ENCODE measurements at regions not wholly inside any gene's neighbourhood (a gene's known extent, or its start where the extent isn't known, plus 50 kb on each side); places are given as distances from the start of the nearest gene placed in this dataset.
"Not testable (repeated sequence)": the region's sequence is repeated elsewhere in the genome, so short reads cannot be mapped to it uniquely, and the experiment has no call there.

- no peaks in the 10 kb centered on the region for H3K4me1 ChIP-seq (ENCODE audit: control insufficient read depth, insufficient read depth, low read length)
- no peak overlapping the region for H3K9ac ChIP-seq (ENCODE audit: low read depth, low read length)
- H3K4me3 ChIP-seq (ENCODE audit: low read length): no peak overlapping the region
- H3K4me2 ChIP-seq (ENCODE audit: low read length): no peak overlapping the region
- H3K9me3 ChIP-seq (replicated peaks; ENCODE audit: low read length): no peaks in the 10 kb centered on the region
- no peaks in the 10 kb centered on the region for H3K27me3 ChIP-seq (ENCODE audit: control insufficient read depth, insufficient read depth, low read length)
- H3K36me3 ChIP-seq (ENCODE audit: insufficient read depth, low read length): no peaks in the 10 kb centered on the region
Measured at GRCh38 chr4:31259119-31259518, 539.0 kb downstream of the PCDH7 start.

DNA sequence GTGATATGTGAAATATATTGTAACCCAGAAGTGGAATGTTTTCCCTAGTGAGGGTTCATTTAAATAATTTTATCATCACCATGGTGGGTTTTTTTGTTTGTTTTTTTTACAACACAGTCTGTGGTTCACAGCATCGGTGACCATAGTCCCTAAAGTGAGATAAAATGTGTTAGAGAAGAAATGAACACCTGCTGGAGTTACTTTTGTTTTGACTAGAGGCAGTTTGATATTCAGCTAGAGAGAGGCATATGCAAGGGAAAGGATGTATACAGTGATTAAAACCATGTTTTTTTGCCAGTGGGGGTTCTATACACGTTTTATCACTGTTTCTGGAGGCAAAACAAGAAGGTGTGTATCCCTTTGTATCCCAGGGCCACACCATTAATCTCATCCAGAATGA, 541.5 kb downstream of the PCDH7 start:
- Histone ChIP-seq H3K4me1 (ENCODE audit: control insufficient read depth, insufficient read depth, low read length) (no peaks in the 10 kb centered on the region), H3K36me3 (ENCODE audit: insufficient read depth, low read length) (no peaks in the 10 kb centered on the region), H3K27me3 (ENCODE audit: control insufficient read depth, insufficient read depth, low read length) (no peaks in the 10 kb centered on the region), H3K4me2 (ENCODE audit: low read length) (no peak overlapping the region), H3K9me3 (replicated peaks; ENCODE audit: low read length) (no peaks in the 10 kb centered on the region), H3K9ac (ENCODE audit: low read depth, low read length) (no peak overlapping the region), H3K4me3 (ENCODE audit: low read length) (no peak overlapping the region)

DNA sequence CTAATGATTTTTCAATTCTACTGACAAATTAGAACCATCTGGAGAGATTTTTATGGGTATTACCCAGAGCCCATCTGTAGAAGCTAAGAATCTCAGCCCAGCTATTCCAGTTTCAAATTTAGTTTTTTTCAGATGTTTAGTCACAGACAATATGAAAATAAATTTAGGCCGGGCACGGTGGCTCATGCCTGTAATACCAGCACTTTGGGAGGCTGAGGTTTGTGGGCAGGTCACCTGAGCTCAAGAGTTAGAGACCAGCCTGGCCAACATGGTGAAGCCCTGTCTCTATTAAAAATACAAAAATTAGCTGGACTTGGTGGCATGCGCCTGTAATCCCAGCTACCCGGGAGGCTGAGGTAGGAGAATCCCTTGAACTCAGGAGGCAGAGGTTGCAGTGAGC, 545.9 kb downstream of the PCDH7 start:
- H3K4me3 ChIP-seq (ENCODE audit: low read length); H3K27me3 ChIP-seq (ENCODE audit: control insufficient read depth, insufficient read depth, low read length); H3K9ac ChIP-seq (ENCODE audit: low read depth, low read length); H3K36me3 ChIP-seq (ENCODE audit: insufficient read depth, low read length); H3K4me2 ChIP-seq (ENCODE audit: low read length); H3K4me1 ChIP-seq (ENCODE audit: control insufficient read depth, insufficient read depth, low read length); H3K9me3 ChIP-seq (replicated peaks; ENCODE audit: low read length): not testable (repeated sequence)

GRCh38 chr4:31272331-31273061, 552.3 kb downstream of the PCDH7 start:
- Histone ChIP-seq H3K27me3 (ENCODE audit: control insufficient read depth, insufficient read depth, low read length) (no peaks in the 10 kb centered on the region), H3K9me3 (replicated peaks; ENCODE audit: low read length) (no peaks in the 10 kb centered on the region), H3K36me3 (ENCODE audit: insufficient read depth, low read length) (no peaks in the 10 kb centered on the region), H3K4me1 (ENCODE audit: control insufficient read depth, insufficient read depth, low read length) (no peaks in the 10 kb centered on the region), H3K9ac (ENCODE audit: low read depth, low read length) (no peak overlapping the region), H3K4me3 (ENCODE audit: low read length) (no peak overlapping the region), H3K4me2 (ENCODE audit: low read length) (no peak overlapping the region)

GRCh38 chr4:31275906-31276305, 555.7 kb downstream of the PCDH7 start:
- Histone ChIP-seq H3K4me1 (ENCODE audit: control insufficient read depth, insufficient read depth, low read length) (no peaks in the 10 kb centered on the region), H3K4me2 (ENCODE audit: low read length) (no peak overlapping the region), H3K9me3 (replicated peaks; ENCODE audit: low read length) (no peaks in the 10 kb centered on the region), H3K4me3 (ENCODE audit: low read length) (no peak overlapping the region), H3K27me3 (ENCODE audit: control insufficient read depth, insufficient read depth, low read length) (no peaks in the 10 kb centered on the region), H3K9ac (ENCODE audit: low read depth, low read length) (no peak overlapping the region), H3K36me3 (ENCODE audit: insufficient read depth, low read length) (no peaks in the 10 kb centered on the region)

DNA sequence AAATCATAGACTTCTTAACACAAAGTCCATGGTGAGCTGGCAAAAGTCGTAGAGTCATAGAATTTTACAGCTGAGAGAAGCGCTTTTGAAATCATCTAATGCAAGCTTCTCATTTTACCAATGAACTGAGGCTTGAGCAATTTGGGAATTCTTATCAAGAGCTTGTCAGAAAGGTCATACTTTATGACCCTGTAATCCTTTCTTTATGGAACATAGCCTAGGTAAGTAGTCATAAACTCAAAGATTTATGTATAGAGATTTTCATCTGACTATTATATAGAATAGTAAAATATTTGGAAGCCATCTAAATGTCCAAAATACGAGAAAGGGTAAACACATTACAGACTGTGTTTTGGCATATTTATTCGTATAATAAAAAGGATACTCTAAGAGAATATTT, 563.5 kb downstream of the PCDH7 start:
- H3K9me3 ChIP-seq (replicated peaks; ENCODE audit: low read length): no peaks in the 10 kb centered on the region
- no peaks in the 10 kb centered on the region for H3K4me1 ChIP-seq (ENCODE audit: control insufficient read depth, insufficient read depth, low read length)
- H3K36me3 ChIP-seq (ENCODE audit: insufficient read depth, low read length): no peaks in the 10 kb centered on the region
- H3K9ac ChIP-seq (ENCODE audit: low read depth, low read length): no peak overlapping the region
- H3K4me3 ChIP-seq (ENCODE audit: low read length): no peak overlapping the region
- H3K27me3 ChIP-seq (ENCODE audit: control insufficient read depth, insufficient read depth, low read length): no peaks in the 10 kb centered on the region
- H3K4me2 ChIP-seq (ENCODE audit: low read length): no peak overlapping the region

DNA sequence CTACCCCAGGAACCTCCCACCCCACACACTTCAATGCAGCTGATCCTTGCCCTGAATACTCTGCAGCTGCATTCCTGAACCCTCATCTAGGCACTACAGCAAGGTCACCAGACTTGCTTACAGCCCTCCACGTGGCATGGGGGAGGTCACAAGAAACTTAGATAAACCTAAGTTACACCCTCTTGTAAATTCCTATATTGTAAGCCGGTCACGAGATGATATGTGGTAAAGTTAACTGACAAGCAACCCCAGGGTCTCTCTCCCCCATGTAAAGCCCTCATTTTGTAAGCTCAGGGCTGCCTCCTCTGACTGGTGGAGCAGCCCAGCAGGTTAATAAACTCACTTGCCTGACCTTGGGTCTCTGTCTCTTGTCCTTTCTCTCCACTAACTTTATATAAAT, 570.7 kb downstream of the PCDH7 start:
- Histone ChIP-seq H3K4me2 (ENCODE audit: low read length) (no peak overlapping the region), H3K36me3 (ENCODE audit: insufficient read depth, low read length) (no peaks in the 10 kb centered on the region), H3K27me3 (ENCODE audit: control insufficient read depth, insufficient read depth, low read length) (no peaks in the 10 kb centered on the region), H3K4me3 (ENCODE audit: low read length) (no peak overlapping the region), H3K4me1 (ENCODE audit: control insufficient read depth, insufficient read depth, low read length) (no peaks in the 10 kb centered on the region), H3K9ac (ENCODE audit: low read depth, low read length) (no peak overlapping the region), H3K9me3 (replicated peaks; ENCODE audit: low read length) (no peaks in the 10 kb centered on the region)

- Histone ChIP-seq H3K9ac (ENCODE audit: low read depth, low read length) (no peak overlapping the region), H3K4me3 (ENCODE audit: low read length) (no peak overlapping the region), H3K4me1 (ENCODE audit: control insufficient read depth, insufficient read depth, low read length) (no peaks in the 10 kb centered on the region), H3K36me3 (ENCODE audit: insufficient read depth, low read length) (no peaks in the 10 kb centered on the region), H3K4me2 (ENCODE audit: low read length) (no peak overlapping the region), H3K27me3 (ENCODE audit: control insufficient read depth, insufficient read depth, low read length) (no peaks in the 10 kb centered on the region), H3K9me3 (replicated peaks; ENCODE audit: low read length) (no peaks in the 10 kb centered on the region)
Measured at GRCh38 chr4:31291238-31291637, 571.1 kb downstream of the PCDH7 start.

DNA sequence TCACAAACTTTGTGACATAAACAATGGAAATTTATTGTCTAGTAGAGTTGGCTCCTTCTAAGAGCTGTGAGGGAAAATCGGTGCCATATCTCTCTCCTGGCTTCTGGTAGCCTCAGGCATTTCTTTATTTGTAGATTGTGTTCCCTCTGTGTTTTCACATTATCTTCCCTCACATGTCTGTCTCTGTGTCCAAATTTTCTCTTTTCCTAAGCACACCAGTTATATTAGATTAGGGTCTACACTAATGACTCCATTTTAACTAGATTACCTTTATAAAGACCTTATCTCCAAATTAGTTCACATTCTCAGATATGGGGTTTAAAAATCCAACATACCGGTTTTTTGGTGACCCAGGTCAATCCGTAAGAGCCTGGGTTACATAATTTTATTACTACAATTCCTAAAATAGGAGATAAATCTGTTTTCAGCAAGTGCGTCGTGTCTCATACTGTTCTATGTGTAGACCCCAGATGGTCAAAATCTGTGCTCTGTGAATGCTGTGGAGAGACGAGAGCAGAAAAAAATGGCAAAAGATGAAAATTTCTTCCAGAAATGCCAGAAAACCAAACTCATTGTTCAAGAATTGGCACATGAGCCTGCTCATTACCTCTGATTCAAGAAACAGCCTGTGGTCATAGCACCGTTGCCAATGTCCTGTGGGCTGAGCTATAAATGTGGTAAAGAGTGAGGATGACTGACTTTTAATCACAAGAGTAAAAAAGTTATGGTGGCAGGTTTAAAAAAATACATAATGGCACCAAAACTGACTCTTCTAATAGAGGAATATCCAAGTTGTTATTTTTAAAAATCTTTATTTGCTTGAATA, 574.7 kb downstream of the PCDH7 start:
- H3K4me1 ChIP-seq (ENCODE audit: control insufficient read depth, insufficient read depth, low read length): no peaks in the 10 kb centered on the region
- H3K36me3 ChIP-seq (ENCODE audit: insufficient read depth, low read length): no peaks in the 10 kb centered on the region
- no peak overlapping the region for H3K4me3 ChIP-seq (ENCODE audit: low read length)
- H3K4me2 ChIP-seq (ENCODE audit: low read length): no peak overlapping the region
- no peak overlapping the region for H3K9ac ChIP-seq (ENCODE audit: low read depth, low read length)
- no peaks in the 10 kb centered on the region for H3K9me3 ChIP-seq (replicated peaks; ENCODE audit: low read length)
- no peaks in the 10 kb centered on the region for H3K27me3 ChIP-seq (ENCODE audit: control insufficient read depth, insufficient read depth, low read length)

DNA sequence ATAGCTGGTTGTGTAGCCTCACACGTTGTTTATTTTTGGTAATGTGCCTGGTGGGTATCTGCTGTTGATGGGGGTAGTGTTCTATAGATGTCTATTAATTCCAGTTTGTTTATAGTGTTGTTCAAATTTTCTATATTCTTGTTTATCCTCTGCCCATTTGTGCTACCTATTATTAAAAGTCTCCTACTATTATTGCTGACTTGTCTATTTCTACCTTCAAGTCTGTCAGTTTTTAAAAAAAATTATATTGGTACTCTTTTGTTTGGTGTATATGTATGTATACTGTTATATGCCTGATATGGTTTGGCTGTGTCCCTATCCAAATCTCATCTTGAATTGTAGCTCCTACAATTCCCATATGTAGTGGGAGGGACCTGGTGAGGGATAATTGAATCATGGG, 578.6 kb downstream of the PCDH7 start:
- Histone ChIP-seq H3K36me3 (ENCODE audit: insufficient read depth, low read length) (no peaks in the 10 kb centered on the region), H3K4me3 (ENCODE audit: low read length) (no peak overlapping the region)

GRCh38 chr4:31307029-31307428, 586.9 kb downstream of the PCDH7 start:
- H3K27me3 ChIP-seq (ENCODE audit: control insufficient read depth, insufficient read depth, low read length): peaks cover 4% of the 10 kb centered on the region
- H3K4me1 ChIP-seq (ENCODE audit: control insufficient read depth, insufficient read depth, low read length): no peaks in the 10 kb centered on the region
- H3K9me3 ChIP-seq (replicated peaks; ENCODE audit: low read length): no peaks in the 10 kb centered on the region
- no peaks in the 10 kb centered on the region for H3K36me3 ChIP-seq (ENCODE audit: insufficient read depth, low read length)
- no peak overlapping the region for H3K4me3 ChIP-seq (ENCODE audit: low read length)
- no peak overlapping the region for H3K4me2 ChIP-seq (ENCODE audit: low read length)
- no peak overlapping the region for H3K9ac ChIP-seq (ENCODE audit: low read depth, low read length)

More for the DNA sequence above, 578.6 kb downstream of the PCDH7 start:
- Histone ChIP-seq H3K27me3 (ENCODE audit: control insufficient read depth, insufficient read depth, low read length) (no peaks in the 10 kb centered on the region), H3K9ac (ENCODE audit: low read depth, low read length) (no peak overlapping the region), H3K9me3 (replicated peaks; ENCODE audit: low read length) (no peaks in the 10 kb centered on the region), H3K4me1 (ENCODE audit: control insufficient read depth, insufficient read depth, low read length) (no peaks in the 10 kb centered on the region), H3K4me2 (ENCODE audit: low read length) (no peak overlapping the region)

- no peaks in the 10 kb centered on the region for H3K4me1 ChIP-seq (ENCODE audit: control insufficient read depth, insufficient read depth, low read length)
- no peaks in the 10 kb centered on the region for H3K36me3 ChIP-seq (ENCODE audit: insufficient read depth, low read length)
- no peak overlapping the region for H3K4me3 ChIP-seq (ENCODE audit: low read length)
- H3K4me2 ChIP-seq (ENCODE audit: low read length): no peak overlapping the region
- H3K9me3 ChIP-seq (replicated peaks; ENCODE audit: low read length): no peaks in the 10 kb centered on the region
- H3K27me3 ChIP-seq (ENCODE audit: control insufficient read depth, insufficient read depth, low read length): no peaks in the 10 kb centered on the region
- no peak overlapping the region for H3K9ac ChIP-seq (ENCODE audit: low read depth, low read length)
Measured at GRCh38 chr4:31324814-31325213, 604.6 kb downstream of the PCDH7 start.
